ENCODE measurements at regions not wholly inside any gene's neighbourhood (a gene's known extent, or its start where the extent isn't known, plus 50 kb on each side); places are given as distances from the start of the nearest gene placed in this dataset.

DNA sequence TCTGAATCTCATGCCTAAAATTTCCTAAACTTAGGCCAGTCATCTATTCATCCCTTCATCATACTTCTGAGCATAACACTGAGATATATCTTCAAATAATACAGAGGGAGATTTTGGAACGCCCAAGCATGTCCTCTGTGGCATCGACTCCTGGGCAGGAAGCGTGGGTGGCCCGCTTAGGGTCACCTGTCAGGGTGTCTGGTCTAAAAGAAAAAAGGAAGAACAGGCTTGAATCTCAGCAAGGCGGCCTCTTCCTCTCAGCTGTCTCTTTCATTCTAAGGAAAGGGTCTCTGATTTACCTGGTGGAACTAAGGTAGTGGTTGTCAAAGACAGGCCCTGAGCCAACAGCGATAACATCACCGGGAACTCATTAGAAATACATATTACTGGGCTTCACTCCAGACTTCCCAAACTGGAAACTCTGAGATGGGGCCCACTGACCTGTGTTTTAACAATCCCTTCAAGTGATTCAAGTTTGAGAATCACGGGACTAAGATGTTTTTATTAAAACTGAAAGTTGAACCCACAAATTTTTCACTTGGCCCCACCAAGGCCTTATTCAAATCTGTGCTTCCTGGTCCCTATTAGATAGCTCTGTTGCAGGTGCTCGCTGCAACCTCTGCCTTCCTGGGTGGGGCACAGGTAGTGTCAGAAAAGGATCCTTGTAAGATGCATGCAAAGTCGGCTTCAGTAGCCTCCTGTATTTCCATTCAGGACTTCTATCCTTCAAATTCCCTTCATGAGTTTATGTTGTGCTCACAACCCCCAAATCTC lies 162.3 kb upstream of the CCDC68 start:
- TF ChIP-seq FOXP2 (optimal IDR thresholded peaks at IDR 0.05; ENCODE audit: control extremely low read depth, extremely low read length, insufficient read depth) (no peak), EZH2 (IDR thresholded peaks at IDR 0.05) (no peak), POLR2AphosphoS5 (IDR thresholded peaks at IDR 0.05; ENCODE audit: borderline replicate concordance, low read depth, low read length) (no peak)
